ENCODE measurements at regions not wholly inside any gene's neighbourhood (a gene's known extent, or its start where the extent isn't known, plus 50 kb on each side); places are given as distances from the start of the nearest gene placed in this dataset.

DNA sequence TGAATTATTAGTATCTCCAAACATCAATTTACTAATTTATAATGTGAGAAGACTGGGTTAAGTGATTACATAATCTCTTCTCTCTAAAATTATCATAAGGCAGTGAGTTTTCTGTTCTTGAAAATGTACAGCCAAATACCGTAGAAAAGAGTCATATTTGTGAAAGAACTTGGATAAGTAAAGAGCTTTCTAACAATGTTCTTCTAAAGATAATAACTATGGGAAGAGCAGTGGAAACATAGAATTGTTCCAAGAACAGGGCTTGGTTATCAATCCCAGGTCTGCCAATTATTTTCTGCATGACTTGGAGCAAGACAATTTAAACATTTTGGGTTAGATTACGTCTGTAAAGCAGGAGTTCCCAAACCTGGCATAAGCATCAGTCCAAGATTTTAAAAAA is 198.1 kb upstream of the SGK1 start:
- DNase-seq: no peak
- no peak overlapping the region for H3K27ac ChIP-seq (ENCODE audit: low read depth, low read length)
- no peak overlapping the region for H3K14ac ChIP-seq (ENCODE audit: low read length)
- no peak overlapping the region for H2BK5ac ChIP-seq (ENCODE audit: low read depth, low read length, poor library complexity)
- WGBS (ENCODE audit: extremely low coverage, insufficient coverage, insufficient read length): no CpG with 5 or more reads among the region's 2 CpGs
- H2AFZ ChIP-seq (ENCODE audit: insufficient read depth, low read length, poor library complexity): no peak overlapping the region
- H3K79me1 ChIP-seq (ENCODE audit: low read length): peaks cover 3% of the 10 kb centered on the region
- no peaks in the 10 kb centered on the region for H3K27me3 ChIP-seq (ENCODE audit: insufficient read depth, low read length)
- no peaks in the 10 kb centered on the region for H3K36me3 ChIP-seq (ENCODE audit: control insufficient read depth in 1 of 2, insufficient read depth in 2 of 2, low read length in 2 of 2)
- H3K4me1 ChIP-seq (ENCODE audit: control insufficient read depth in 1 of 2, insufficient read depth in 2 of 2, low read length in 2 of 2): peaks cover 10 to 14% of the 10 kb centered on the region in 2 experiments
- no peak overlapping the region for H3K4me2 ChIP-seq (ENCODE audit: low read length)
- H2BK120ac ChIP-seq (ENCODE audit: insufficient read depth, low read length, poor library complexity): no peak overlapping the region
- no peak overlapping the region for H3K4me3 ChIP-seq (ENCODE audit: low read depth, low read length)
- no peak overlapping the region for H3K9ac ChIP-seq (ENCODE audit: low read length)
- H3K23ac ChIP-seq (ENCODE audit: low read length): no peak overlapping the region
- H2BK12ac ChIP-seq (ENCODE audit: low read length): no peak overlapping the region
- no peak overlapping the region for H4K91ac ChIP-seq (ENCODE audit: low read depth, low read length)
- no peak overlapping the region for H3K4ac ChIP-seq (ENCODE audit: low read depth, low read length)
- no peak overlapping the region for H2AK5ac ChIP-seq (ENCODE audit: low read length)
- H4K8ac ChIP-seq (ENCODE audit: low read depth, low read length): no peak overlapping the region
- no peak overlapping the region for H4K12ac ChIP-seq (ENCODE audit: low read depth, low read length)
- H3K79me2 ChIP-seq (ENCODE audit: control insufficient read depth, insufficient read depth, low read length, poor library complexity): no peaks in the 10 kb centered on the region
- no peaks in the 10 kb centered on the region for H3K9me3 ChIP-seq (ENCODE audit: insufficient read depth, low read depth, low read length)
- no peak overlapping the region for H3K18ac ChIP-seq (ENCODE audit: low read length)

DNA sequence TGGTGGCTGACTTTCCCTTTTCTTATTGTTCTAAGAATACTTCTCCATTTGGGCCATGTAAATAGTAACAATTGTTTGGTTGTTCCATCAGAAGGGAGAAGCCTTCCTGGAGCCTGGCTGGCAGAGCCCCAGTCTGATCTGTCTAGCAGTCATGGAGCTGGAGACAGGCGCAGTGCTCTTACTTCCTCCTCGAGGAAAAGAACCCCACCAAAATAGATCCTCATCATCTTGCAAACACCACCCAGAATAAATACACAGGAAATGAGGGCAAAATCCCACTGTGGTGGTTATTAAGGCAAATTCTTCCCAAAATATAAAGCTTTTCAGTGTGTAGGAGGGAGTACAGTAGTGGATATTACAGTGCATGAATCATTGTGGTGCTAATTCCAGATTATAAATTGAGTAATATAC is 195.1 kb upstream of the SGK1 start:
- no peaks in the 10 kb centered on the region for H3K9me3 ChIP-seq (ENCODE audit: insufficient read depth, low read depth, low read length)
- no CpG with 5 or more reads among the region's 2 CpGs for WGBS (ENCODE audit: extremely low coverage, insufficient coverage, insufficient read length)

DNA sequence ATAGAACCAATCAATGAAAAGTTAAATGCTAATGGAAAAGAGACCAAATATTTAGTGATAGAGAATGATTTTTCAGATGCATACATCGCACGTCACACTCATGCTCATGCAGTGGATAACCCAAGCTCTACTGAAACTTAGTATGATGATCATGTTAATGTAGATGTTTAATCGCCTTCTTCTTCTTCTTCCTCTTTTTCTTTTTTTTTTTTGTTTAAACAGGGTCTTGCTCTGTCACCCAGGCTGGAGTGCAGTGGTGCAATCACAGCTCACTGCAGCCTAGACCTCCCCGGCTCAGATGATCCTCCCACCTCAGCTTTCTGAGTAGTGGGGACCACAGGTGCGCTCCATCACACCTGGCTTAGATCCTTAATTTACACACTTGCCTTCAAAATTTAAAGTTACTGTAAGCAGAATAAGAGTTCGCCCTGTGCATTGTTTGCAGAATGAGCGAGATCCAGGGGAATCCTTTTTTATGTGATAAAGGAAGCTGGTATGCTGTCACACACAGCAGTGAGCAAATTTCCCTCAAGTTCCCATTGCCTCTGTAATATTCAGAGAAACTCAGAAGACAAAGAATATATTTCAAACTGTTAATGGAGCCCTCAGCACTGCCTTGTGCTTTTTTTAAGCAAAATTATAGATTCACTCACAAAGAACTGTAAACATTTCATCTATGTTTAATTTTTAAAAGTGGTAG is 194.2 kb upstream of the SGK1 start:
- Histone ChIP-seq H4K12ac (ENCODE audit: low read depth, low read length) (no peak overlapping the region), H3K4me3 (ENCODE audit: low read depth, low read length) (no peak overlapping the region), H2BK120ac (ENCODE audit: insufficient read depth, low read length, poor library complexity) (no peak overlapping the region), H2AFZ (ENCODE audit: insufficient read depth, low read length, poor library complexity) (no peak overlapping the region), H2BK12ac (ENCODE audit: low read length) (no peak overlapping the region), H4K91ac (ENCODE audit: low read depth, low read length) (no peak overlapping the region), H3K36me3 (ENCODE audit: control insufficient read depth in 1 of 2, insufficient read depth in 2 of 2, low read length in 2 of 2) (no peaks in the 10 kb centered on the region), H2AK5ac (ENCODE audit: low read length) (no peak overlapping the region), H3K4ac (ENCODE audit: low read depth, low read length) (no peak overlapping the region), H3K27me3 (ENCODE audit: insufficient read depth, low read length) (no peaks in the 10 kb centered on the region), H3K79me1 (ENCODE audit: low read length) (peaks cover under 1% of the 10 kb centered on the region), H3K9ac (ENCODE audit: low read length) (no peak overlapping the region), H3K4me1 (ENCODE audit: control insufficient read depth in 1 of 2, insufficient read depth in 2 of 2, low read length in 2 of 2) (peaks cover 2% of the 10 kb centered on the region in 2 experiments), H3K14ac (ENCODE audit: low read length) (no peak overlapping the region), H3K79me2 (ENCODE audit: control insufficient read depth, insufficient read depth, low read length, poor library complexity) (no peaks in the 10 kb centered on the region), H3K23ac (ENCODE audit: low read length) (no peak overlapping the region), H3K27ac (ENCODE audit: low read depth, low read length) (no peak overlapping the region), H4K8ac (ENCODE audit: low read depth, low read length) (no peak overlapping the region), H3K4me2 (ENCODE audit: low read length) (no peak overlapping the region), H3K9me3 (ENCODE audit: insufficient read depth, low read depth, low read length) (no peaks in the 10 kb centered on the region), H3K18ac (ENCODE audit: low read length) (no peak overlapping the region), H2BK5ac (ENCODE audit: low read depth, low read length, poor library complexity) (no peak overlapping the region)
- no CpG with 5 or more reads among the region's 7 CpGs for WGBS (ENCODE audit: extremely low coverage, insufficient coverage, insufficient read length)
- no peak for DNase-seq

More for the DNA sequence above, 195.1 kb upstream of the SGK1 start:
- no peaks in the 10 kb centered on the region for H3K79me2 ChIP-seq (ENCODE audit: control insufficient read depth, insufficient read depth, low read length, poor library complexity)
- H2BK12ac ChIP-seq (ENCODE audit: low read length): no peak overlapping the region
- no peak overlapping the region for H3K9ac ChIP-seq (ENCODE audit: low read length)
- no peak overlapping the region for H3K14ac ChIP-seq (ENCODE audit: low read length)
- DNase-seq: peak in 1 of 2 donors; percentile 11
- no peaks in the 10 kb centered on the region for H3K36me3 ChIP-seq (ENCODE audit: control insufficient read depth in 1 of 2, insufficient read depth in 2 of 2, low read length in 2 of 2)
- H3K4me2 ChIP-seq (ENCODE audit: low read length): no peak overlapping the region
- no peak overlapping the region for H2BK5ac ChIP-seq (ENCODE audit: low read depth, low read length, poor library complexity)
- no peak overlapping the region for H4K12ac ChIP-seq (ENCODE audit: low read depth, low read length)
- H2AFZ ChIP-seq (ENCODE audit: insufficient read depth, low read length, poor library complexity): no peak overlapping the region
- no peak overlapping the region for H3K4ac ChIP-seq (ENCODE audit: low read depth, low read length)
- H4K91ac ChIP-seq (ENCODE audit: low read depth, low read length): no peak overlapping the region
- H3K27ac ChIP-seq (ENCODE audit: low read depth, low read length): no peak overlapping the region
- H2BK120ac ChIP-seq (ENCODE audit: insufficient read depth, low read length, poor library complexity): no peak overlapping the region
- no peak overlapping the region for H3K18ac ChIP-seq (ENCODE audit: low read length)
- no peak overlapping the region for H4K8ac ChIP-seq (ENCODE audit: low read depth, low read length)
- H3K4me1 ChIP-seq (ENCODE audit: control insufficient read depth in 1 of 2, insufficient read depth in 2 of 2, low read length in 2 of 2): peaks cover 6 to 7% of the 10 kb centered on the region in 2 experiments
- peaks cover 2% of the 10 kb centered on the region for H3K79me1 ChIP-seq (ENCODE audit: low read length)
- H3K23ac ChIP-seq (ENCODE audit: low read length): no peak overlapping the region
- H3K27me3 ChIP-seq (ENCODE audit: insufficient read depth, low read length): no peaks in the 10 kb centered on the region
- no peak overlapping the region for H3K4me3 ChIP-seq (ENCODE audit: low read depth, low read length)
- H2AK5ac ChIP-seq (ENCODE audit: low read length): no peak overlapping the region

DNA sequence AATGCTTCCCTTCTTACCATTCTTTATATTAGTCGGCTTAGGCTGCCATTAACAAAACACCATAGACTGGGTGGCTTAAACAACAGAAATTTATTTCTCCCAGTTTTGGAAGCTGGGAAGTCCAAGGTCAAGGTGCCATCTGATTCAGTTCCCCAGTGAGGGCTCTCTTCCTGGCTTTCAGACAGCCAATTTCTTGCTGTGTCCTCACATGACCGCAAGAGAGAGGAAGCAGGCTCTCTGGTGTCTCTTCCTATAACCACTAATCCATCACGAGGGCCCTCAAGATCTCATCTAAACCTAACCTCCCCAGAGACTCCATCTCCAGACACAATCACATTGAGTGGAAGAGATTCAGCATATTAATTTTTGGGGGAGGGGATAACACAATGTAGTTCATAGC is 193.0 kb upstream of the SGK1 start:
- Histone ChIP-seq H3K23ac (ENCODE audit: low read length) (no peak overlapping the region), H2BK12ac (ENCODE audit: low read length) (no peak overlapping the region), H2AFZ (ENCODE audit: insufficient read depth, low read length, poor library complexity) (no peak overlapping the region), H3K36me3 (ENCODE audit: control insufficient read depth in 1 of 2, insufficient read depth in 2 of 2, low read length in 2 of 2) (no peaks in the 10 kb centered on the region), H4K12ac (ENCODE audit: low read depth, low read length) (no peak overlapping the region), H2BK5ac (ENCODE audit: low read depth, low read length, poor library complexity) (no peak overlapping the region), H4K8ac (ENCODE audit: low read depth, low read length) (no peak overlapping the region), H3K4ac (ENCODE audit: low read depth, low read length) (no peak overlapping the region), H4K91ac (ENCODE audit: low read depth, low read length) (no peak overlapping the region), H2AK5ac (ENCODE audit: low read length) (no peak overlapping the region), H3K9ac (ENCODE audit: low read length) (no peak overlapping the region), H3K79me1 (ENCODE audit: low read length) (no peaks in the 10 kb centered on the region), H2BK120ac (ENCODE audit: insufficient read depth, low read length, poor library complexity) (no peak overlapping the region), H3K9me3 (ENCODE audit: insufficient read depth, low read depth, low read length) (no peaks in the 10 kb centered on the region), H3K27ac (ENCODE audit: low read depth, low read length) (no peak overlapping the region), H3K14ac (ENCODE audit: low read length) (no peak overlapping the region), H3K4me1 (ENCODE audit: control insufficient read depth in 1 of 2, insufficient read depth in 2 of 2, low read length in 2 of 2) (no peaks in the 10 kb centered on the region), H3K18ac (ENCODE audit: low read length) (no peak overlapping the region), H3K4me2 (ENCODE audit: low read length) (no peak overlapping the region), H3K4me3 (ENCODE audit: low read depth, low read length) (no peak overlapping the region), H3K27me3 (ENCODE audit: insufficient read depth, low read length) (no peaks in the 10 kb centered on the region), H3K79me2 (ENCODE audit: control insufficient read depth, insufficient read depth, low read length, poor library complexity) (no peaks in the 10 kb centered on the region)
- no CpG with 5 or more reads among the region's 3 CpGs for WGBS (ENCODE audit: extremely low coverage, insufficient coverage, insufficient read length)
- peak in 1 of 2 donors; percentile 4 for DNase-seq
